CD4-positive, alpha-beta T cell (primary cell): ENCODE measurements at regions not wholly inside any gene's neighbourhood (a gene's known extent, or its start where the extent isn't known, plus 50 kb on each side); places are given as distances from the start of the nearest gene placed in this dataset.

Source experiments
- ATAC-seq: fragments of 200-7000 bp; cut with Tn5 transposase; one replicate; pipeline ENCODE4 v1.10.0; 2022; ENCODE audit warnings: mild to moderate bottlenecking; ENCODE audit not compliant: poor library complexity
- CTCF ChIA-PET: fragments of 350-600 bp; sonication (Branson Sonifier 250); formaldehyde crosslinking; loops from one replicate; lab custom pipeline; 2021; ENCODE audit warnings: antibody characterized with exemption, inconsistent platforms; lab: Charles Lee
- POLR2A ChIA-PET: fragments of 350-600 bp; sonication (Branson Sonifier 250); formaldehyde crosslinking; loops from one replicate; lab custom pipeline; 2021; ENCODE audit warnings: antibody characterized with exemption, inconsistent platforms; lab: Charles Lee
- DNase-seq, 14 experiments: peaks; one replicate each; pipeline ENCODE4 v3.0.0-alpha.2; 2013 to 2020; ENCODE audit warnings: mixed read lengths in 2 of 14
- H3K27ac ChIP-seq, 2 donors: one replicate each; pipeline versions ENCODE4 v1.5.1 to v1.7.0; 2013; ENCODE audit warnings: low read length in 2 of 2, low read depth in 1 of 2, mild to moderate bottlenecking in 1 of 2
- H3K27me3 ChIP-seq, 2 experiments: 1 replicate in 1 of 2; 2 replicates in 1 of 2; pipeline versions ENCODE4 v1.6.1 to v1.7.0; 2013; ENCODE audit warnings: low read length in 2 of 2, control low read depth in 1 of 2, mild to moderate bottlenecking in 1 of 2, moderate library complexity in 1 of 2; ENCODE audit not compliant: insufficient read depth in 2 of 2, control insufficient read depth in 1 of 2
- H3K36me3 ChIP-seq: one replicate; pipeline ENCODE4 v1.6.1; 2013; ENCODE audit warnings: low read length, control low read depth; ENCODE audit not compliant: insufficient read depth
- H3K4me1 ChIP-seq: one replicate; pipeline ENCODE4 v1.6.1; 2013; ENCODE audit warnings: low read length, control low read depth; ENCODE audit not compliant: insufficient read depth
- H3K4me3 ChIP-seq: one replicate; pipeline ENCODE4 v1.5.1; 2013; ENCODE audit warnings: mild to moderate bottlenecking, low read length, moderate library complexity
- H3K9me3 ChIP-seq, 2 experiments: 1 replicate in 1 of 2; 2 replicates in 1 of 2; pipeline versions ENCODE4 v1.6.1 to v1.7.0; 2013; ENCODE audit warnings: low read length in 2 of 2, mild to moderate bottlenecking in 2 of 2, control low read depth in 1 of 2, moderate library complexity in 1 of 2; ENCODE audit not compliant: control insufficient read depth in 1 of 2, insufficient read depth in 1 of 2
- H3K27ac Mint-ChIP-seq: one replicate; pipeline ENCODE4 v1.8.0; 2020; ENCODE audit warnings: mixed read lengths
- H3K27me3 Mint-ChIP-seq: one replicate; pipeline ENCODE4 v1.8.0; 2021; ENCODE audit warnings: mixed read lengths
- H3K36me3 Mint-ChIP-seq: one replicate; pipeline ENCODE4 v1.8.0; 2021; ENCODE audit warnings: low read depth, mixed read lengths
- H3K4me1 Mint-ChIP-seq: one replicate; pipeline ENCODE4 v1.8.0; 2021; ENCODE audit warnings: low read depth, mixed read lengths
- H3K4me3 Mint-ChIP-seq: one replicate; pipeline ENCODE4 v1.8.0; 2020; ENCODE audit warnings: mild to moderate bottlenecking, mixed read lengths
- H3K9me3 Mint-ChIP-seq: one replicate; pipeline ENCODE4 v1.8.0; 2020; ENCODE audit warnings: mixed read lengths
- CTCF ChIP-seq: fragments of 200-600 bp; IDR thresholded peaks from one replicate; pipeline ENCODE4 v1.8.0; 2022; ENCODE audit warnings: antibody characterized with exemption, mild to moderate bottlenecking
- intact Hi-C, 2 experiments: fragments of 100-400 bp; cut with DNase I in 1 of 2; cut with micrococcal nuclease in 1 of 2; formaldehyde crosslinking; loops; one replicate each; pipeline versions ENCODE4 v1.15.1 to v1.9.0; 2023 to 2025; cut with DNase I, micrococcal nuclease

- no peaks in the 10 kb centered on the region for H3K27me3 ChIP-seq
- H3K4me3 Mint-ChIP-seq: no peak overlapping the region
- no peaks in the 10 kb centered on the region for H3K4me1 Mint-ChIP-seq
- H3K9me3 Mint-ChIP-seq: no peaks in the 10 kb centered on the region
- no peaks in the 10 kb centered on the region for H3K9me3 ChIP-seq
- peak in 1 of 14 experiments; percentile 11 for DNase-seq
- H3K27me3 Mint-ChIP-seq: peaks cover 8% of the 10 kb centered on the region
- H3K4me3 ChIP-seq: no peak overlapping the region
- H3K36me3 ChIP-seq: no peaks in the 10 kb centered on the region
- H3K27ac Mint-ChIP-seq: no peak overlapping the region
- H3K36me3 Mint-ChIP-seq: no peaks in the 10 kb centered on the region
- intact Hi-C loops: no loop called here
- H3K27ac ChIP-seq: no peak overlapping the region
- H3K4me1 ChIP-seq: no peaks in the 10 kb centered on the region
- no peak for TF ChIP-seq CTCF
- CTCF ChIA-PET: no interaction called here
- ATAC-seq: no peak
- POLR2A ChIA-PET: no interaction called here
Measured at GRCh38 chr1:30060738-30061137, 662.6 kb downstream of the MATN1 start.

GRCh38 chr1:30058970-30059369, 664.4 kb downstream of the MATN1 start:
- H3K27me3 Mint-ChIP-seq: peaks cover 12% of the 10 kb centered on the region
- Histone ChIP-seq H3K4me1 (no peaks in the 10 kb centered on the region), H3K27me3 (no peaks in the 10 kb centered on the region), H3K36me3 (no peaks in the 10 kb centered on the region), H3K9me3 (no peaks in the 10 kb centered on the region), H3K27ac (no peak overlapping the region), H3K4me3 (no peak overlapping the region)
- intact Hi-C loops: no loop called here
- H3K36me3 Mint-ChIP-seq: no peaks in the 10 kb centered on the region
- no peak for TF ChIP-seq CTCF
- H3K4me3 Mint-ChIP-seq: no peak overlapping the region
- ChIA-PET POLR2A (no interaction called here), CTCF (no interaction called here)
- DNase-seq: no peak
- H3K27ac Mint-ChIP-seq: no peak overlapping the region
- ATAC-seq: no peak
- no peaks in the 10 kb centered on the region for H3K9me3 Mint-ChIP-seq
- no peaks in the 10 kb centered on the region for H3K4me1 Mint-ChIP-seq

- Histone ChIP-seq H3K27ac (no peak overlapping the region), H3K27me3 (peaks cover 2 to 15% of the 10 kb centered on the region in 2 experiments), H3K36me3 (no peaks in the 10 kb centered on the region), H3K4me3 (no peak overlapping the region), H3K9me3 (no peaks in the 10 kb centered on the region), H3K4me1 (no peaks in the 10 kb centered on the region)
- H3K4me1 Mint-ChIP-seq: no peaks in the 10 kb centered on the region
- CTCF ChIA-PET: no interaction called here
- H3K36me3 Mint-ChIP-seq: no peaks in the 10 kb centered on the region
- no peak overlapping the region for H3K27ac Mint-ChIP-seq
- H3K9me3 Mint-ChIP-seq: no peaks in the 10 kb centered on the region
- no peak for TF ChIP-seq CTCF
- ATAC-seq (no peak), DNase-seq (no peak)
- H3K4me3 Mint-ChIP-seq: no peak overlapping the region
- intact Hi-C loops: no loop called here
- H3K27me3 Mint-ChIP-seq: peaks cover 31% of the 10 kb centered on the region
- POLR2A ChIA-PET: no interaction called here
Measured at GRCh38 chr1:30054126-30054525, 669.3 kb downstream of the MATN1 start.
